Astrocyte (in vitro differentiated cells and primary cell): ENCODE measurements at regions not wholly inside any gene's neighbourhood (a gene's known extent, or its start where the extent isn't known, plus 50 kb on each side); places are given as distances from the start of the nearest gene placed in this dataset.
"Not testable (repeated sequence)": the region's sequence is repeated elsewhere in the genome, so short reads cannot be mapped to it uniquely, and the experiment has no call there.

ENCODE experiments used
- DNase-seq: peaks from one replicate; pipeline ENCODE4 v3.0.0-alpha.2; 2010; ENCODE audit warnings: low read depth
- FAIRE-seq: peaks from 2 replicates; lab custom pipeline; 2011; peaks lifted over from hg19 to GRCh38; lab: Jason Lieb, UNC
- H2AFZ ChIP-seq: 2 replicates; pipeline ENCODE4 v1.6.0; 2012; ENCODE audit warnings: low read depth, low read length, inconsistent platforms
- H3K27ac ChIP-seq: 2 replicates; pipeline ENCODE4 v1.5.1; 2011; ENCODE audit warnings: low read depth, low read length, inconsistent platforms
- H3K27me3 ChIP-seq: 2 replicates; pipeline ENCODE4 v1.6.0; 2011; ENCODE audit warnings: low read length, inconsistent platforms; ENCODE audit not compliant: insufficient read depth
- H3K36me3 ChIP-seq: 2 replicates; pipeline ENCODE4 v1.5.1; 2011; ENCODE audit warnings: low read length, inconsistent platforms; ENCODE audit not compliant: insufficient read depth
- H3K4me1 ChIP-seq: 2 replicates; pipeline ENCODE4 v1.5.1; 2011; ENCODE audit warnings: low read length, inconsistent platforms; ENCODE audit not compliant: insufficient read depth
- H3K4me2 ChIP-seq: 2 replicates; pipeline ENCODE4 v1.6.0; 2012; ENCODE audit warnings: low read length, inconsistent platforms
- H3K4me3 ChIP-seq: 2 replicates; pipeline ENCODE4 v1.5.1; 2011; ENCODE audit warnings: low read depth, mild to moderate bottlenecking, low read length, inconsistent platforms; ENCODE audit not compliant: insufficient read depth
- H3K79me2 ChIP-seq: 2 replicates; pipeline ENCODE4 v1.6.0; 2012; ENCODE audit warnings: mild to moderate bottlenecking, low read length, inconsistent platforms; ENCODE audit not compliant: insufficient read depth
- H3K9ac ChIP-seq: 2 replicates; pipeline ENCODE4 v1.6.0; 2012; ENCODE audit warnings: mild to moderate bottlenecking, low read length, inconsistent platforms
- H3K9me3 ChIP-seq: 2 replicates; pipeline ENCODE4 v1.5.1; 2012; ENCODE audit warnings: low read depth, mild to moderate bottlenecking, low read length, inconsistent platforms; ENCODE audit not compliant: insufficient read depth
- H4K20me1 ChIP-seq: 2 replicates; pipeline ENCODE4 v1.6.0; 2012; ENCODE audit warnings: low read length, inconsistent platforms; ENCODE audit not compliant: insufficient read depth
- H3K27ac Mint-ChIP-seq: one replicate; pipeline ENCODE4 v1.8.0; 2021; ENCODE audit warnings: mild to moderate bottlenecking, mixed read lengths; ENCODE audit not compliant: unreplicated experiment
- H3K27me3 Mint-ChIP-seq: one replicate; pipeline ENCODE4 v1.8.0; 2021; ENCODE audit warnings: low read depth, mixed read lengths; ENCODE audit not compliant: unreplicated experiment
- H3K36me3 Mint-ChIP-seq: one replicate; pipeline ENCODE4 v1.8.0; 2021; ENCODE audit warnings: low read depth, mixed read lengths; ENCODE audit not compliant: unreplicated experiment
- H3K4me1 Mint-ChIP-seq: one replicate; pipeline ENCODE4 v1.8.0; 2021; ENCODE audit warnings: low read depth, mixed read lengths; ENCODE audit not compliant: unreplicated experiment
- H3K4me3 Mint-ChIP-seq: one replicate; pipeline ENCODE4 v1.8.0; 2021; ENCODE audit warnings: mild to moderate bottlenecking, moderate library complexity, mixed read lengths; ENCODE audit not compliant: unreplicated experiment
- H3K9me3 Mint-ChIP-seq: one replicate; pipeline ENCODE4 v1.8.0; 2021; ENCODE audit warnings: mild to moderate bottlenecking, mixed read lengths; ENCODE audit not compliant: unreplicated experiment
- CTCF ChIP-seq: IDR thresholded peaks from 2 replicates; pipeline ENCODE4 v1.5.1; 2011; ENCODE audit warnings: low read depth, mild to moderate bottlenecking, inconsistent platforms, low read length, moderate library complexity; ENCODE audit not compliant: insufficient read depth
- EZH2 ChIP-seq: IDR thresholded peaks from 2 replicates; pipeline ENCODE4 v1.6.1; 2012; ENCODE audit warnings: mild to moderate bottlenecking, low read length, inconsistent platforms; ENCODE audit not compliant: insufficient read depth

GRCh38 chrX:121389976-121390714, 342.7 kb downstream of the GLUD2 start:
- no peaks in the 10 kb centered on the region for H3K36me3 Mint-ChIP-seq
- peaks cover 6% of the 10 kb centered on the region for H3K4me1 Mint-ChIP-seq
- H3K27me3 Mint-ChIP-seq: peaks cover 3% of the 10 kb centered on the region
- no peak overlapping the region for H3K27ac ChIP-seq
- DNase-seq: peak; percentile 31
- no peaks in the 10 kb centered on the region for H3K36me3 ChIP-seq
- no peak overlapping the region for H3K4me3 ChIP-seq
- no peak overlapping the region for H2AFZ ChIP-seq
- H4K20me1 ChIP-seq: no peaks in the 10 kb centered on the region
- FAIRE-seq: peak; percentile 41
- no peaks in the 10 kb centered on the region for H3K4me1 ChIP-seq
- H3K9ac ChIP-seq: no peak overlapping the region
- H3K27me3 ChIP-seq: no peaks in the 10 kb centered on the region
- no peak overlapping the region for H3K27ac Mint-ChIP-seq
- no peaks in the 10 kb centered on the region for H3K9me3 ChIP-seq
- no peaks in the 10 kb centered on the region for H3K79me2 ChIP-seq
- TF ChIP-seq EZH2 (no peak), CTCF (no peak)
- no peak overlapping the region for H3K4me3 Mint-ChIP-seq
- peaks cover 2% of the 10 kb centered on the region for H3K9me3 Mint-ChIP-seq
- H3K4me2 ChIP-seq: no peak overlapping the region

GRCh38 chrX:121405826-121406225, 358.4 kb downstream of the GLUD2 start:
- no peak overlapping the region for H2AFZ ChIP-seq
- H3K36me3 ChIP-seq: no peaks in the 10 kb centered on the region
- TF ChIP-seq EZH2 (no peak), CTCF (no peak)
- no peaks in the 10 kb centered on the region for H3K4me1 Mint-ChIP-seq
- no peak overlapping the region for H3K4me2 ChIP-seq
- DNase-seq (no peak), FAIRE-seq (no peak)
- H3K4me3 ChIP-seq: no peak overlapping the region
- H3K36me3 Mint-ChIP-seq: no peaks in the 10 kb centered on the region
- no peak overlapping the region for H3K27ac Mint-ChIP-seq
- H4K20me1 ChIP-seq: no peaks in the 10 kb centered on the region
- no peaks in the 10 kb centered on the region for H3K79me2 ChIP-seq
- H3K4me1 ChIP-seq: no peaks in the 10 kb centered on the region
- no peaks in the 10 kb centered on the region for H3K9me3 Mint-ChIP-seq
- H3K27me3 Mint-ChIP-seq: peaks cover 4% of the 10 kb centered on the region
- H3K9me3 ChIP-seq: no peaks in the 10 kb centered on the region
- no peak overlapping the region for H3K4me3 Mint-ChIP-seq
- no peak overlapping the region for H3K9ac ChIP-seq
- H3K27ac ChIP-seq: no peak overlapping the region
- no peaks in the 10 kb centered on the region for H3K27me3 ChIP-seq

- DNase-seq (no peak), FAIRE-seq (no peak)
- no peak overlapping the region for H3K27ac Mint-ChIP-seq
- Histone ChIP-seq H3K27ac (no peak overlapping the region), H3K4me2 (no peak overlapping the region), H3K36me3 (no peaks in the 10 kb centered on the region), H4K20me1 (no peaks in the 10 kb centered on the region), H3K4me3 (no peak overlapping the region), H2AFZ (no peak overlapping the region), H3K27me3 (no peaks in the 10 kb centered on the region), H3K4me1 (no peaks in the 10 kb centered on the region), H3K79me2 (no peaks in the 10 kb centered on the region), H3K9me3 (no peaks in the 10 kb centered on the region), H3K9ac (no peak overlapping the region)
- H3K4me3 Mint-ChIP-seq: no peak overlapping the region
- H3K4me1 Mint-ChIP-seq: no peaks in the 10 kb centered on the region
- no peaks in the 10 kb centered on the region for H3K36me3 Mint-ChIP-seq
- peaks cover 4% of the 10 kb centered on the region for H3K27me3 Mint-ChIP-seq
- no peak for TF ChIP-seq EZH2
- no peaks in the 10 kb centered on the region for H3K9me3 Mint-ChIP-seq
Measured at GRCh38 chrX:121407627-121408026, 360.2 kb downstream of the GLUD2 start.

- not testable (repeated sequence) for H3K4me3 Mint-ChIP-seq, H3K27ac ChIP-seq, H2AFZ ChIP-seq, FAIRE-seq, H3K36me3 ChIP-seq, DNase-seq, H3K4me1 ChIP-seq, H3K9me3 ChIP-seq, H3K27ac Mint-ChIP-seq, H3K27me3 ChIP-seq, H3K36me3 Mint-ChIP-seq, H3K27me3 Mint-ChIP-seq, H3K4me2 ChIP-seq, H4K20me1 ChIP-seq, H3K79me2 ChIP-seq, H3K9me3 Mint-ChIP-seq, H3K4me3 ChIP-seq, H3K9ac ChIP-seq, H3K4me1 Mint-ChIP-seq
Measured at GRCh38 chrX:121431514-121431913, 384.1 kb downstream of the GLUD2 start.
